HG03095 (cell line): ENCODE measurements at regions not wholly inside any gene's neighbourhood (a gene's known extent, or its start where the extent isn't known, plus 50 kb on each side); places are given as distances from the start of the nearest gene placed in this dataset.
"Not testable (repeated sequence)": the region's sequence is repeated elsewhere in the genome, so short reads cannot be mapped to it uniquely, and the experiment has no call there.

Source experiments
- ATAC-seq: cut with Tn5 transposase; IDR thresholded peaks from one replicate; pipeline ENCODE4 v1.9.1; 2021; ENCODE audit warnings: moderate library complexity; ENCODE audit not compliant: unreplicated experiment

DNA sequence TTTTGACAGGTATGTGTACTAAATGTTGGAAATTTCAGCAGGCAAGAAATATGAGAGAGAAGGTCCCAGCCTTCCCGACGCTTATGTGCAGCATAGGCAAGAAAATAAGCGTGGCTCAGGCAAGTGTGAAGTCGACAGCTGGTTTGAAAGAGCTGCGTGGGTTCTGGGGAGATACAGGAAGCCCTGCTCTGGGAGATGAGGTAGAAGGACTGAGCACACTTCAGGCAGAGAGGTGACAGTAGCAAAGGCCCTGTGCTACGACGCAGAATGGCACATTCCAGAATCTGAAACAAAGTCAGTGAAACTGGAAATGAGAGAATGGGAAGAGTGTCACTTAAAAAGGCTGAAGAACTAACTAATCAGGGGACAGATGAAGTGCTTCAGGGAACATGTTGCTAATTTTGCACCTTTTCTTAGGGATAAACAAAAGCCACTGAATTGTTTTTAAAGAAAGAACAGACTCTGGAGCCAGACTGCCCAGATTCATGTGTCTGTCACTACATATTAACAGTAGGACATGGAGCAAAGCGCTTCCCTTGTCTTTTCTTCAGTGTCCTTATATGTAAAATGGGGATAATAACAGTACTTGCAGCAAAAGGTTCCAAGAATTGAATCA is 160.1 kb downstream of the SPRY2 start:
- no peak for ATAC-seq

DNA sequence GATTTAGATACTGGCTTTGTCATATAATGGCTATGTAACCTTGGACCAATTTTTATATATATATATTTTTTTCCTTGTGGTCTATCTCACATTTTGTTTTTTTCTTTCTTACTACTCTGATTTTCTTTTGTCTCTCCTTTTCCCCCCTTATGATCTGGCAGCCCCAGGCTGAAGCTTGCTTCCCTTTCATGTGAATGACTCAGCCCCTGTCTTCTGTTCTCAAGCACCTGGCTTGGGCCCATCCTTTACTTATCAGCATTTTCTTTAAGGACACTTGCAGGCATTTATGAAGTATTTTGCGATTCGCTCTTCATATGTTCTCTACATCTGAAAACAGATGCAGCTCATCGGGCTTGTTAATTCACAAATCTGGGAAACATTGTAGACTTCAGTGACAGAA is 163.6 kb downstream of the SPRY2 start:
- no peak for ATAC-seq

DNA sequence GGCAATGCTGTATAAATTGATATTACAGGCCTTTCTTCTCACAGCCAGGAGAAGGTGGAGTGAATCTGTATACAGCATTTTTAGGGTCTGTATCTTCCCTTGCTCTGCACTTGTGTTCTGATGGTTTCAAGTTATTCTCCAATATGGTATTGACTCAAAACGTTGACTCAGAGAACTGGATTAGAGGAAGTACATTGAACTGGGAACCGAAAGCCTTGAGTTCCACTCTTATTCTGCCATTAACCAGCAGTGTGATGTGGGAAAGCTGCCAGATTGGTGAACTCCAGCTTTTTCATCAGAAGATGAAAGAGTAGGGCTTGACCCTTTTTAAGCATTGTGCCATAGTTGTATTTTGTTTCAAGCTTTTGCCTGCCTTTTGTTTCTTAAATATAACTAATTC is 167.7 kb downstream of the SPRY2 start:
- ATAC-seq: no peak

DNA sequence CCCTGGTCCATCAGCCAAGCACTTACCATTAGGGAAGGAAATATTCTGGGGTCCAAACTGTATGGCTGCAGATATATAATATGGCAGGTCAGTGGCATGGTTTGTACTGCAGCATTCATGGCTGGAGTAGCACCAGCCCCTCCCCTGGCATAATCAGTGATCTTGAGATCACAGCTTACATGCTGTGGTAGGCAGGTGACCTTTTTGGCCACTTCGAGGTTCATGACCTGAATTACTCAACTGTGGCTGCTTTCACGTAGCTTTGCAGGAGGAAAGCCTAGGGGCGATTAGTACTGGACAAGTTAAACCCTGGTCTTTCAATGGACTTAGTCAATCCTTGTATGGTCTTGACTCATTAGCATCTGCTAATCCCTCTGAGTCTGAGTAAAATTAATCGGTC is 169.8 kb downstream of the SPRY2 start:
- no peak for ATAC-seq

DNA sequence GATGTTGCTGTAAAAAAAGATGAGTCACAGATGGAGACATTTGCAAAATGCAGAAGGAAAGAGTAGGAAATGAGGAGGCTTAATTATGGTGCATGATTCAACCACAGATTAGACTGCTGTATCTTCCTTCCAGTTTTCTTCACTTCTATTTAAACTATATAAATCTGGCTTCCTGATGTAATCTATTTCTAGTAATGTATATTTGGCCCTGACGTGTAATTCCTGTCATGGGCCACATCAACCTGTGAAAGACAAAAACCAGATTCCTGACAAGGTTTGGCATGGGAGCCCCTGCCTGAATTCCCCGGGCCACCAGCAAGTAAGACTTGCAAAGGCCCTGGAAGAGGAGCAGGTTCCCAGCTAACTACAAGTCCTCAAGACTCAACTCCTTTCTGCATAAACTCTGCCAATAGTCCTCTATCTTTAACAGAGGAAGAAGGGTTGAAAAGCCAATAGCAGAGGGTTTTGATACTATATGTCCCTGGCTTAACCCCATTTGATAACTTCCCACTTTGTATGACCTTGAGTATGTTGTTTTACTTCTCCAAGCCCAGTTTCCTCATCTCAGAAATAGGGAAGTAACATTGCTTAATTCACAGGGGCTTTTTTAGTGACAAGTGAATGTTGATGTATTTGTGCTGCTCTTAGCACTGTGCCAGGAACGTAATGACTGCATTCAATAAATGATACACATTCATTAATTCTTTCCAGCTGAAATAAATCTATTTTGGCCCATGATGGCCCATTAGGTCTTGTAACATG is 172.7 kb downstream of the SPRY2 start:
- no peak for ATAC-seq

DNA sequence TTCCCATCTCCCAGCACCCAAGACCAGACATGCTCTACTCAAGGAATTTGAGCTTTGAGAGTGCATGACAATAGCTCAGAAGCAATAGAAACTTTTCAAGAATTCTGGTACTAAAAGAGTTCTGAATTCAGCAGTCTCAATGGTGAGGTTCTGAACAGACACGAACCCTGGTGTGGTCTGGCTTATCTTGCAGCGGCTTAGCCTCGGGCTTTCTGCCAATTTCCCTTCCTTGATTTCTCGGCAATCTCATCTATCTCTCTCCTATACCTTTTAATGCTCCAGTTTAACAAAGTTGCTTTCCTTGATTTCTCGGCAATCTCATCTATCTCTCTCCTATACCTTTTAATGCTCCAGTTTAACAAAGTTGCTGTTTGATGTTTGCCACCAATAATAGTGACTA is 174.6 kb downstream of the SPRY2 start:
- ATAC-seq: no peak

DNA sequence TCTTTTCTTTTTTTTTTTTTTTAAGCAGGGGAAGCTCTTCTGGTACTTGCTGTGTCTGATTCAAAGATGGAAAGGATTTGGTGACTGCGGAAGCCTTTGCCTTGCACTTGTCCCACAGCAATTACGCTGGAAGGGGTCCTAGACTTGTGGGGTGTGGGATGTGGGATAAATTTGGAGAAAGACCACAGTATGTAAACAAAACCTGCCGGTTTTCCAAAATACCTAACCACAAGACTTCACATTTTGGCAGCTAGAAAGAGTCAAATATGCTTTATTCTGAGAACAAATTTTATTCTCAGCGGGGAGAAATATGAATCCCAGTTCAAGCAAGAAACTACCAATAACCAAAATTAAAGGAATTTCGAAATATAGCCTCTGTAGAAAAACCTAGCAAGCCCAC is 176.5 kb downstream of the SPRY2 start:
- no peak for ATAC-seq

DNA sequence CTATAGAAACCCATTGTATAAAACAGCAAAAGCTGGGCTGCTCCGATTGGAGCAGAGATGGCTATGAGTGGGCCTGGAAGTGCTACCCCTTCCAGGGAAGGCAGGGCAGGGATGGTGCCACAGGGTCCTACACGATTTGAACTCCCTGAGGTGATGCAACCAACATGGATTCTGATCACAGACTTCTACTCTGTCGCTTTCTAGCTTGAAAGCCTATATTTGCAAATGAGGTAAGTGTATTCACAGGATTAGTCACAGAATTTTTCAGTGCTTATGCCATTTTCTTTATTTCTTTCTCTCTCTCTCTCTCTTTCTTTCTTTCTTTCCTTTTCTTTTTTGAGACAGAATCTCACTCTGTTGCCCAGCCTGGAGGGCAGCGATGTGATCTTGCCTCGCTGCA is 179.0 kb downstream of the SPRY2 start:
- no peak for ATAC-seq

DNA sequence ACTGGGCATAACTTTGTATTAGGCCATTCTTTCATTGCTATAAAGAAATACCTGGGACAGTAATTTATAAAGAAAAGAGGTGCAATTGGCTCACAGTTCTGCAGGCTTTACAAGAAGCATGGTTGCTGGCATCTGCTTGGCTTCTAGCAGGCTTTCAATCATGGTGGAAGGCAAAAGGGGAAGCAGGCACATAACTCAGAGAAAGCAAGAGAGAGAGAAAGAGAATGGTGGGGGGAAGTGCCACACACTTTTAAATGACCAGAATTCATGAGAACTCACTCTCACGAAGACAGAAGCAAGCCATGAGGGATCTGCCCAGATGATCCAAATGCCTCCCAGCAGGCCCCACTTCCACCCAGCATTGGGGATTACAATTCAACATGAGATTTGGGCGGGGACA is 179.7 kb downstream of the SPRY2 start:
- ATAC-seq: no peak

DNA sequence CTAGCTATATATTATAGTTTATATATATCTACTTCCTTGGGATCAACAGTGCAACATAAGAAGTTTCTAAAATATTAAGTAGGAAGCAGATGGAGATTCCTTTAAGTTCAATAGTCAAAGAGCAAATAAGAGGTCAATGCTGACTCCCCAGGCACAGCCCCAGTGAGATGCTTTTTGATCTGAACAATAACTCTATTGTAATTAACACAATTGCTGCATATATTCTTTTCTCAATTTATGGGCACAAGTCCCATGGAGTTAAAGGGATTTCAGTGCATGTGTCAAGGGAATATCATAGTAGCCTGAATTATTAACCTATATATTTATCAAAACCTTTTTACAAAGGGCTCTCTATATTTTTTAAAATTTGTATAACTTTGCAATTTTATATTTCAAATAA is 180.8 kb downstream of the SPRY2 start:
- no peak for ATAC-seq

DNA sequence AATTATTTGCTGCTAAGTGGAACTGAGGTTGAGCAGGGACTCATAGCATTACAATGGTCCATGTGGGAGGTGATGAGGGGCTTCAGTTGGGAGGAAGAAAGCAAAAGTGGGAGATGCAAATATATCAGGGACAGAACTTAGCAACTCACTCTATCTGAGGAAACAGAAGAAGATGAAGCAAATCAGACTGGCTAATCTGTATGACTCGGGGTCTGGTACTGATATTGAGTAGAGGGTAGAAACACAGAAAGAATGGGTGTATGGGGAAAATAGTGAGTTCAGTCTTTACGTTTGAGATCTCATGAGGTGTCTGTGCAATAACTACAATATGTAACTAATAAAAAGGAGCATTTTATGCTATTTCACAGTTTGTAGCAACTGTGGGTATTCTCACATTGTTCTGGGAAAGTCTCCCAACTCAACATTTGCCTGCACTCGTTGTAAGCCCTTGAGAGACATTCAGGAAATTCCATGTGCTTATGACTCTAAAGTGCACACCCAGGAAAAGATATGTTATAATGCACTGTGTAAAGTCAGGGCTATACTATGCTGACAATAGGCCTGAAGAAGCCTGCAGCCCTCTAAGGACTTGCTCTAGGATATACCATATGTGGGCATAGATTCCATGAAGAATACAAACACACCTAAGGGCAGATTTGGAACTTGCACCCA is 183.5 kb downstream of the SPRY2 start:
- ATAC-seq: no peak

DNA sequence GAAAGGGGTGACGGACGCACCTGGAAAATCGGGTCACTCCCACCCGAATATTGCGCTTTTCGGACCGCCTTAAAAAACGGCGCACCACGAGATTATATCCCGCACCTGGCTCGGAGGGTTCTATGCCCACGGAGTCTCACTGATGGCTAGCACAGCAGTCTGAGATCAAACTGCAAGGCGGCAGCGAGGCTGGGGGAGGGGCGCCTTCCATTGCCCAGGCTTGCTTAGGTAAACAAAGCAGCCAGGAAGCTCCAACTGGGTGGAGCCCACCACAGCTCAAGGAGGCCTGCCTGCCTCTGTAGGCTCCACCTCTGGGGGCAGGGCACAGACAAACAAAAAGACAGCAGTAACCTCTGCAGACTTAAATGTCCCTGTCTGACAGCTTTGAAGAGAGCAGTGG is 188.8 kb downstream of the SPRY2 start:
- ATAC-seq: not testable (repeated sequence)

DNA sequence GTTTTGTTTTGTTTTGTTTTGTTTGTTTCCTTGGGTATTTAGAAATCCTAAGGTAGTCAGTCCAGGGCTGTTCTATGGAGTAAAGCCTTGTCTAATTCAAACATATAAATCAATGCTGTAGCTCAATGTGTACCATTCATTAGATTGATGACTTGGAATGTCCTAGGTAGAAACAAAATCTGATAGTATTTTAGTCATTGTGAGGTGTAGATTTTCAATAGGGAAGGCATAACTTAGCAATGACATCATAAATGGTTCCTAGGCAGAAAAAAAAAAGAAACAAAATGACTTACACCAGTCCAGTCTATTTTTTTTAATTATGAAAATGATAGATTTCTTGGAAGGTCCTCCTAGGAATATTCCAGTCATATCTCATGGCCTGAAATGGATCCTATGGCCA is 189.9 kb downstream of the SPRY2 start:
- no peak for ATAC-seq

DNA sequence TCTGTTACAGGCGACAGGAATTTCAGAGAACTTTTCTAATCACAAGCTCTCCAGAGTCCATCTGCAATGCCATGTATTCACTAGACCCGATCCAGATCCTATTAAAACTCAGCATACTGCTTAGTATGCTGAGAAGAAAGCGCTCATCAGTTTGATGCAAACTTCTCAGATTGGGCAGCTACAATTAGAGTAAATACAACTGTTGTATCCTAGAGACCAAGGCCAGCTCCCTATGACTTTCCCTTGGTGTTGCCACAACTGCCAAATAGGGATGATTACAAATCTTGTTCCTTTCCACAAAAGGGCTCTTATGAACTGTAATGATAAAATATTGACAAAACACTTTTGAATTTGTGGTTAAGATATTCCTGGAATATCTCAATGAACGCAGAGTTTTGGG is 191.2 kb downstream of the SPRY2 start:
- no peak for ATAC-seq

DNA sequence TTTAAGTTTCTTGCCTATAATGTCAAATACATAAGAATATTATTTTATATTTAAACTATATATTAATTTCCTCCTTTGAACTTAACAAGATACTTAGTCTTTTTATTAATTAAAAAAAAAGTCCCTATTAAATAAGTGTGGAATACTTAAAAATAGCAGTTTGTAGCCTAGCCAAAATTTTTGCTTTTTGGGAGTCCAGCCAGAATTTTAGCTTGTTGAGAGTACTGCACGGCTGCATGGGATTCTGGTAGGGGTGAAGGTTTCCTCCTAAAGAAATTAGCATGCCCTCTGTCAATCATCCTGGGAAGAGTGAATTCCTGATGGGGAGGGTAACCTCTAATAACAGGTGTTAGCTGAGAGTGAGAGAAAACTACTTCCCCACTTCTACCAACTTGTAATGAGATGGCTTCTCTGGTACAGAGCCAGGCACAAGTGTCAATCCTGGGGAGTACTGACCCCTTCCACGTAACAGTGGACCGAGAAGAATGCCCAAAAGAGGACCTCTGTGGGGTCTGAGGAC is 195.7 kb downstream of the SPRY2 start:
- ATAC-seq: no peak

DNA sequence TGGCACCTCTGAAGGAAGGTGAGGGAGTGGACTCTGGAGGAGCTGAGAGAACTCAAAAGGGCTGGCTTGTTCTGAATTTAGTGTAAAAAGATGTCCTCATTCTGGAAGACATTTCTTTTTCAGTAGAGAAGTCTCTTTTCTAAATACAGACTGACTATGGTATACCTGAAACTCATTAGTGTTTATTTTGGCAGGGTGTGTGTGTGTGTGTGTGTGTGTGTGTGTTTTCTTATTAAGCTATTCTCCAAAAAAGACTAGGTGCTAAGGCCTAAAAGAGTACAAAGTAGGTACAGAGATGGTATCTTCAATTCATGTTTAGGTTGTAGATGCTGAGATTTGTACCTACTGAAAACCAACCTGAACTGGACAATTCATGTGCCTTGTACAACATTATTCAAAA is 196.4 kb downstream of the SPRY2 start:
- ATAC-seq: no peak

DNA sequence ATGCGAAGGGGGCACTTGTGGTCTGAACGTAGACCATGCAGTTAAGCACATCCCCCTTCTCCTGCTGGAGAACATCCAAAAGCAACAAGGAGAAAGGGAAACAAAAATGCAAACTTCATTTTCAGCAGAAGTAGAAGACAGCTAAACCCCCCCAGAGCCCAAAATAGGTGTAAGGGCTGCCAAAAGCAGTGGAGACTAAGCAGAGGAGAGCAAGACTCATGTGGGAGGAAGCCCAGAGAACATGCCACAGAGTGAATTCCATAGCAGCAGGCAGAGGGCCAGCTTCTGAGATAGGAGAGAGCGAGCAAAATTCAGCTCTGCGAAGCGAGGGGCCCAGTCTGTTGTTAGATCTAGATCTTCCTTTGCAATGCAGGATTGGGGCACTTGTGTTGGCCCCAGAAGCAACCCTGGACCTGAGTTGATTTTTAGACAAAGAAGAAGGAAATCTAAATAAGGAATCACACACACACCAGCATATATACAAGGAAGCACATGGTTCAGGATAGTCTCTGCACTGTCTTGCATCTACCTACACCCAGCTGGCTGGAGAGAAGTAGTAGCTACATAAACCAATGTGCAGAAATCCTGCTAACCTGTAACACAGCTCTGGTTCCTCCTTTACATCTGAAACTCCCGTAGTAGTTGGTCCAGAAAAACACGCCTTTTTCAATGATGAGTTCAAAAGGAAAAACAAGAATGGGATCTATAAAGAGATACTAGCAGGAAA is 199.6 kb downstream of the SPRY2 start:
- no peak for ATAC-seq

DNA sequence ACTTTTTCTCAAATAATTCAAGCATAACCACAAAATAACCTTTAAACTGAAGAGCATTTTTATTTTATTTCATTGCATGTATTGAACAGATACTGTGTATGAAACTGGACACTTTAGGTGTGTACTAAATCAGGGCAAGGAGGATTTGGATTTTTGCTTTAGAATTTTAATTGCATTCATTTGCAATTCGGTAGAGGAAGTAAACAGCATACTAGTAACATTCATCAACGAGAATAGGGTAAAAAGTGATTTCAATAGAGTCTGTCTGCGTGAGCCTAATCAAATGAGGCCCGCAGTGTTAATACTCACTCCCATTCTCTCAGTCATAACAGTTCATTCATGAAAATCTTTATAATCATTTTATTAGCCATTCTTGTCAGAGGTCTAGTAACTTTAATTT is 200.2 kb downstream of the SPRY2 start:
- ATAC-seq: no peak

DNA sequence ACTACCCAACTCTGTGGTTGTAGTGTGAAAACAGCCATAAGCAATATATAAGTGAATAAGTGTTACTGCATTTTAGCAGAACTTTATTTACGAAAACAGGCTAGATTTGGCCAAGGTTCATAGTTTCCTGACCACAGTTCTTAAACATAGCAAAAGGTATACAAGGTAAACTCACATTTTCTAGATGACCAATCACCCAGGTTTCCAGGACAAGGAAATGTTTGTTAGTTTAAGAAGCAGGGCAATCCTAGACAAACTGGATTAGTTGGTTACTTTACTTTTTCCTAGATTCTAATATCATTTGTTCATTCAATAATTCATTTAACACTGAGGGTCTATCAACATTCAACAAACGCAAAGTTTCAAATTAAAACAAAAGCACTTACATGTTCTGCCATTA is 201.7 kb downstream of the SPRY2 start:
- ATAC-seq: no peak

DNA sequence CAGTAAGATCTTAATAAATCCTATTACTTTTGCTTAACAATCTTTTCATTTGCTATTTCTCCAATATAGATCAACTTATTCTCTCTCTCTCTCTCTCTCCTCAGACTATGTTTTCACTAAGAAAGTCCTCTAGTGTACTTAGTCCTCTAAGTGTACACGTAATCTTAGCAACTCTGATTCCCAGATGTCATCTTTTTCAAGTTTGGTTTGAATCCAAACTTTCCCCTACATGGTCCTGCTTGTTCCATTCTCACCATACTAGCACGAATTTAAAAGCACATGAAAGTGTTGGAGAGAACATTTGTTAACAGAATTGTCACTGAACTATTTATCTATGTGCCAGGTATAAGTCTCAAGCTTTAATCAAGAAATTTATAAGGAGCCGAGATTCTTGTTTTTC is 202.9 kb downstream of the SPRY2 start:
- no peak for ATAC-seq

DNA sequence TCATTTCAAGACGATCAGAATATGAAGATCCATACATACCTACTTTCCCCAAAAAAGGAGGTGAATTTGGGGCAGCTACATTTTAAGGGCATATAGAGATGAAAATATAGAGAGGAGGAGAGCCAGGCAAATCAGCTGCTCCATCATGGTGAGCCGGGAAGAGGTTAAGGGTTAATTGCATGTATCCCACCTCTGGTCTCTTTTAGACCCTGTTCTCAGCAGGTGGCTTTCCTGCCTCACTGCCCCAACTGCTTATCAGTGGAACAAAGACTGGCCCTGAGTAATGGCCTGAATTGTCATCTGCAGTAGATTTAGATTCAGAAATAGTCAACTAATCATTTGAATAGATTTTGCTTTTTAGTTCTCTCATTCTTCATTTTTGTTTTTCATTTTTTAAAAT is 206.6 kb downstream of the SPRY2 start:
- ATAC-seq: no peak
